ENCODE measurements at regions not wholly inside any gene's neighbourhood (a gene's known extent, or its start where the extent isn't known, plus 50 kb on each side); places are given as distances from the start of the nearest gene placed in this dataset.

- H3K4me1 ChIP-seq (ENCODE audit: control insufficient read depth in 1 of 2, insufficient read depth in 2 of 2, low read length in 2 of 2) = no peaks in the 10 kb centered on the region
- no peaks in the 10 kb centered on the region for H3K9me3 ChIP-seq (ENCODE audit: control insufficient read depth in 1 of 2, insufficient read depth in 1 of 2, low read depth in 1 of 2, low read length in 2 of 2)
- intact Hi-C loops (cut with micrococcal nuclease) = no loop called here
- H3K4me2 ChIP-seq (ENCODE audit: low read length) = no peak overlapping the region
- DNase-seq (ENCODE audit: low read depth, low spot score) = no peak
- no peaks in the 10 kb centered on the region for H3K79me2 ChIP-seq (ENCODE audit: insufficient read depth, low read length)
- H3K36me3 ChIP-seq (ENCODE audit: control insufficient read depth in 1 of 2, insufficient read depth in 2 of 2, low read length in 2 of 2) = no peaks in the 10 kb centered on the region
- no peak overlapping the region for H2AFZ ChIP-seq (ENCODE audit: low read depth, low read length, poor library complexity, severe bottlenecking)
- no peak overlapping the region for H3K9ac ChIP-seq (ENCODE audit: low read length)
- H3K27ac ChIP-seq (ENCODE audit: low read depth, low read length) = no peak overlapping the region
- H3K9me2 ChIP-seq (ENCODE audit: insufficient read depth) = no peaks in the 10 kb centered on the region
- TF ChIP-seq EGR1 (IDR thresholded peaks at IDR 0.05; ENCODE audit: low read depth) (no peak), YY1 (IDR thresholded peaks at IDR 0.05; ENCODE audit: extremely low read depth, insufficient replicate concordance, low read depth, low read length) (no peak), CEBPB (IDR thresholded peaks at IDR 0.05; ENCODE audit: low read depth) (no peak), POLR2A (IDR thresholded peaks at IDR 0.05; ENCODE audit: borderline replicate concordance, extremely low read depth, insufficient read depth, insufficient read length) (no peak), MAX (IDR thresholded peaks at IDR 0.05) (no peak), RAD21 (IDR thresholded peaks at IDR 0.05; ENCODE audit: low read depth) (no peak), SP1 (IDR thresholded peaks at IDR 0.05; ENCODE audit: low read depth) (no peak)
- POLR2A ChIA-PET = no interaction called here
- no peaks in the 10 kb centered on the region for H4K20me1 ChIP-seq (ENCODE audit: insufficient read depth)
- H3K27me3 ChIP-seq (ENCODE audit: insufficient read depth, low read length) = peaks cover 12% of the 10 kb centered on the region; the same call in 1 of the 2 replicates
- no TSS peak for BruUV-seq (replicated peaks)
- RAD21 ChIA-PET (ENCODE audit: low non-redundant PET in 1 of 2, low total read pairs in 2 of 2, uncharacterized antibody in 2 of 2, unreplicated experiment in 2 of 2) = no interaction called here
- CTCF ChIA-PET = no interaction called here
- no peak overlapping the region for H3K4me3 ChIP-seq (replicated peaks in 1 of 2; ENCODE audit: low read depth in 1 of 2, low read length in 2 of 2)
- ATAC-seq = no peak
Measured at GRCh38 chr10:28785018-28785417, 107.7 kb downstream of the BAMBI start.

- ChIA-PET CTCF (no interaction called here), POLR2A (no interaction called here), RAD21 (ENCODE audit: low non-redundant PET in 1 of 2, low total read pairs in 2 of 2, uncharacterized antibody in 2 of 2, unreplicated experiment in 2 of 2) (no interaction called here)
- intact Hi-C loops (cut with micrococcal nuclease) = no loop called here
- Histone ChIP-seq H3K4me3 (replicated peaks in 1 of 2; ENCODE audit: low read depth in 1 of 2, low read length in 2 of 2) (no peak overlapping the region), H3K36me3 (ENCODE audit: control insufficient read depth in 1 of 2, insufficient read depth in 2 of 2, low read length in 2 of 2) (no peaks in the 10 kb centered on the region), H3K4me2 (ENCODE audit: low read length) (no peak overlapping the region), H3K9me2 (ENCODE audit: insufficient read depth) (no peaks in the 10 kb centered on the region), H3K9me3 (ENCODE audit: control insufficient read depth in 1 of 2, insufficient read depth in 1 of 2, low read depth in 1 of 2, low read length in 2 of 2) (no peaks in the 10 kb centered on the region), H3K79me2 (ENCODE audit: insufficient read depth, low read length) (no peaks in the 10 kb centered on the region), H3K9ac (ENCODE audit: low read length) (no peak overlapping the region), H2AFZ (ENCODE audit: low read depth, low read length, poor library complexity, severe bottlenecking) (no peak overlapping the region), H3K27me3 (ENCODE audit: insufficient read depth, low read length) (peaks cover 13% of the 10 kb centered on the region; the same call in 1 of the 2 replicates), H4K20me1 (ENCODE audit: insufficient read depth) (no peaks in the 10 kb centered on the region), H3K27ac (ENCODE audit: low read depth, low read length) (no peak overlapping the region), H3K4me1 (ENCODE audit: control insufficient read depth in 1 of 2, insufficient read depth in 2 of 2, low read length in 2 of 2) (no peaks in the 10 kb centered on the region)
- no peak for TF ChIP-seq EGR1 (IDR thresholded peaks at IDR 0.05; ENCODE audit: low read depth)
- ATAC-seq (no peak), DNase-seq (ENCODE audit: low read depth, low spot score) (no peak)
- no TSS peak for BruUV-seq (replicated peaks)
Measured at GRCh38 chr10:28788252-28788651, 110.9 kb downstream of the BAMBI start.

Data from HCT116 (cell line).